ENCODE measurements at regions not wholly inside any gene's neighbourhood (a gene's known extent, or its start where the extent isn't known, plus 50 kb on each side); places are given as distances from the start of the nearest gene placed in this dataset.

GRCh38 chr13:31878495-31878894, 139.2 kb downstream of the RXFP2 start:
- TF ChIP-seq SPI1 (IDR thresholded peaks at IDR 0.05; ENCODE audit: low read depth, low read length) (no peak), POLR2A (IDR thresholded peaks at IDR 0.05; ENCODE audit: low read depth, low read length) (no peak), POLR2AphosphoS5 (IDR thresholded peaks at IDR 0.05; ENCODE audit: low read depth, low read length) (no peak), TAF1 (IDR thresholded peaks at IDR 0.05; ENCODE audit: low read depth, low read length) (no peak), POU2F2 (IDR thresholded peaks at IDR 0.05; ENCODE audit: low read depth, low read length) (no peak)
